HEK293 (cell line): ENCODE measurements at regions not wholly inside any gene's neighbourhood (a gene's known extent, or its start where the extent isn't known, plus 50 kb on each side); places are given as distances from the start of the nearest gene placed in this dataset.

Source experiments
- CTCF ChIA-PET: fragments of 350-600 bp; formaldehyde crosslinking; extraction: SDS; loops from one replicate; lab custom pipeline; 2021; ENCODE audit warnings: antibody characterized with exemption; lab: Yijun Ruan, JAX
- POLR2A ChIA-PET: fragments of 300-600 bp; formaldehyde crosslinking; extraction: SDS; loops from one replicate; lab custom pipeline; 2020; ENCODE audit warnings: antibody characterized with exemption, inconsistent platforms; lab: Yijun Ruan, JAX
- H3K27ac ChIP-seq: fragments of 200-500 bp; sonication (Bioruptor generic); 2 replicates; pipeline ENCODE4 v1.5.1; 2014; ENCODE audit warnings: low read depth, low read length, control low read depth, inconsistent platforms; ENCODE audit errors: extremely low read depth
- H3K36me3 ChIP-seq, 2 experiments: fragments of 200-500 bp in 1 of 2; sonication (Bioruptor generic) in 1 of 2; 1 replicate in 1 of 2; 2 replicates in 1 of 2; pipeline ENCODE4 v1.5.1; 2014 to 2017; ENCODE audit warnings: inconsistent platforms in 2 of 2, low read length in 2 of 2; ENCODE audit not compliant: control insufficient read depth in 2 of 2, insufficient read depth in 1 of 2
- H3K4me1 ChIP-seq: fragments of 200-500 bp; sonication (Bioruptor generic); 2 replicates; pipeline ENCODE4 v1.5.1; 2014; ENCODE audit warnings: mild to moderate bottlenecking, low read length, inconsistent platforms; ENCODE audit not compliant: control insufficient read depth, insufficient read depth
- H3K4me3 ChIP-seq: 2 replicates; pipeline ENCODE4 v1.5.1; 2011; ENCODE audit warnings: low read depth, mild to moderate bottlenecking, control low read depth, low read length, moderate library complexity
- H3K9me3 ChIP-seq: fragments of 200-500 bp; sonication (Bioruptor generic); 2 replicates; pipeline ENCODE4 v1.5.1; 2014; ENCODE audit warnings: low read depth, low read length, inconsistent platforms; ENCODE audit not compliant: control insufficient read depth, insufficient read depth
- FEZF1 ChIP-seq: fragments of 450-650 bp; formaldehyde crosslinking; IDR thresholded peaks from 2 replicates; pipeline ENCODE4 v1.5.1; 2016; ENCODE audit warnings: missing biosample characterization, missing genetic modification characterization
- GFI1B ChIP-seq: fragments of 450-650 bp; formaldehyde crosslinking; IDR thresholded peaks from 2 replicates; pipeline ENCODE4 v1.5.1; 2016; ENCODE audit warnings: missing biosample characterization, missing genetic modification characterization
- GLIS2 ChIP-seq: fragments of 450-650 bp; formaldehyde crosslinking; IDR thresholded peaks from 2 replicates; pipeline ENCODE4 v1.5.1; 2016; ENCODE audit warnings: missing biosample characterization, missing genetic modification characterization
- KLF1 ChIP-seq: fragments of 450-650 bp; formaldehyde crosslinking; IDR thresholded peaks from 2 replicates; pipeline ENCODE4 v1.5.1; 2016; ENCODE audit warnings: missing biosample characterization, missing genetic modification characterization
- MYNN ChIP-seq: fragments of 450-650 bp; formaldehyde crosslinking; IDR thresholded peaks from 2 replicates; pipeline ENCODE4 v1.5.1; 2016; ENCODE audit warnings: missing biosample characterization, missing genetic modification characterization, borderline replicate concordance
- PRDM1 ChIP-seq: fragments of 450-650 bp; formaldehyde crosslinking; IDR thresholded peaks from 2 replicates; pipeline ENCODE4; 2016; ENCODE audit warnings: missing biosample characterization, missing genetic modification characterization
- REPIN1 ChIP-seq: fragments of 450-650 bp; formaldehyde crosslinking; IDR thresholded peaks from 2 replicates; pipeline ENCODE4 v1.5.1; 2017; ENCODE audit warnings: missing biosample characterization, missing genetic modification characterization, low read depth
- ZBTB10 ChIP-seq: fragments of 450-650 bp; formaldehyde crosslinking; IDR thresholded peaks from 2 replicates; pipeline ENCODE4 v1.5.1; 2016; ENCODE audit warnings: missing biosample characterization, missing genetic modification characterization
- ZBTB21 ChIP-seq: fragments of 450-650 bp; formaldehyde crosslinking; IDR thresholded peaks from 2 replicates; pipeline ENCODE4 v1.5.1; 2017; ENCODE audit warnings: missing biosample characterization, missing genetic modification characterization
- ZBTB44 ChIP-seq: fragments of 450-650 bp; IDR thresholded peaks from 2 replicates; pipeline ENCODE4 v1.5.1; 2018; ENCODE audit warnings: missing biosample characterization, mild to moderate bottlenecking, missing genetic modification characterization
- ZNF175 ChIP-seq: fragments of 450-650 bp; formaldehyde crosslinking; IDR thresholded peaks from 2 replicates; pipeline ENCODE4 v1.5.1; 2016; ENCODE audit warnings: missing biosample characterization, missing genetic modification characterization
- ZNF211 ChIP-seq: fragments of 450-650 bp; formaldehyde crosslinking; IDR thresholded peaks from 2 replicates; pipeline ENCODE4 v1.5.1; 2016; ENCODE audit warnings: low read depth, missing biosample characterization, missing genetic modification characterization
- ZNF223 ChIP-seq: fragments of 450-650 bp; formaldehyde crosslinking; IDR thresholded peaks from 2 replicates; pipeline ENCODE4 v1.5.1; 2016; ENCODE audit warnings: missing biosample characterization, missing genetic modification characterization
- ZNF23 ChIP-seq: fragments of 450-650 bp; formaldehyde crosslinking; IDR thresholded peaks from 2 replicates; pipeline ENCODE4 v1.5.1; 2016; ENCODE audit warnings: missing biosample characterization, missing genetic modification characterization, borderline replicate concordance
- ZNF274 ChIP-seq, 2 experiments: fragments of 200-500 bp in 1 of 2; fragments of 450-650 bp in 1 of 2; sonication (Bioruptor generic) in 1 of 2; formaldehyde crosslinking in 1 of 2; IDR thresholded peaks; 2 replicates each; pipeline versions ENCODE4 v1.5.1 to v1.6.1; 2014 to 2016; ENCODE audit warnings: borderline replicate concordance in 1 of 2, inconsistent platforms in 1 of 2, low read length in 1 of 2, missing biosample characterization in 1 of 2, missing genetic modification characterization in 1 of 2
- ZNF302 ChIP-seq: fragments of 450-650 bp; formaldehyde crosslinking; IDR thresholded peaks from 2 replicates; pipeline ENCODE4 v1.5.1; 2016; ENCODE audit warnings: missing biosample characterization, missing genetic modification characterization, low read depth
- ZNF311 ChIP-seq: fragments of 450-650 bp; formaldehyde crosslinking; IDR thresholded peaks from 2 replicates; pipeline ENCODE4 v1.5.1; 2017; ENCODE audit warnings: missing biosample characterization, missing genetic modification characterization, borderline replicate concordance
- ZNF670 ChIP-seq: fragments of 450-650 bp; formaldehyde crosslinking; IDR thresholded peaks from 2 replicates; pipeline ENCODE4 v1.5.1; 2016; ENCODE audit warnings: missing biosample characterization, missing genetic modification characterization, low read depth
- ZNF677 ChIP-seq: fragments of 450-650 bp; IDR thresholded peaks from 2 replicates; pipeline ENCODE4 v1.5.0; 2018; ENCODE audit warnings: missing biosample characterization, mild to moderate bottlenecking, missing genetic modification characterization, moderate library complexity
- ZNF776 ChIP-seq: fragments of 450-650 bp; formaldehyde crosslinking; IDR thresholded peaks from 2 replicates; pipeline ENCODE4 v1.5.0; 2017; ENCODE audit warnings: missing biosample characterization, missing genetic modification characterization, borderline replicate concordance
- ZNF785 ChIP-seq: fragments of 450-650 bp; formaldehyde crosslinking; IDR thresholded peaks from 2 replicates; pipeline ENCODE4 v1.5.1; 2016; ENCODE audit warnings: missing biosample characterization, missing genetic modification characterization
- TF ChIP-seq, protein P1 (sequence below): fragments of 450-650 bp; formaldehyde crosslinking; IDR thresholded peaks from 2 replicates; pipeline ENCODE4 v1.5.1; 2017; ENCODE audit warnings: missing biosample characterization, missing genetic modification characterization

GRCh38 chr2:2800001-2800400 lies 468.9 kb upstream of the MYT1L start:
- ChIA-PET CTCF (no interaction called here), POLR2A (no interaction called here)
- no peaks in the 10 kb centered on the region for H3K36me3 ChIP-seq
- no peak overlapping the region for H3K27ac ChIP-seq
- no peak overlapping the region for H3K4me3 ChIP-seq
- H3K9me3 ChIP-seq = no peaks in the 10 kb centered on the region
- H3K4me1 ChIP-seq = no peaks in the 10 kb centered on the region
- TF ChIP-seq REPIN1 (no peak), PRDM1 (tag by site-specific recombination) (0 out of 2 replicates have a peak, but pooled peaks have one; percentile 21)

- ChIA-PET CTCF (no interaction called here), POLR2A (no interaction called here)
- Histone ChIP-seq H3K4me1 (no peaks in the 10 kb centered on the region), H3K36me3 (no peaks in the 10 kb centered on the region), H3K27ac (no peak overlapping the region), H3K9me3 (no peaks in the 10 kb centered on the region), H3K4me3 (no peak overlapping the region)
- no peak for TF ChIP-seq ZNF776 (tag by site-specific recombination)
- TF ChIP-seq, protein P1, sequence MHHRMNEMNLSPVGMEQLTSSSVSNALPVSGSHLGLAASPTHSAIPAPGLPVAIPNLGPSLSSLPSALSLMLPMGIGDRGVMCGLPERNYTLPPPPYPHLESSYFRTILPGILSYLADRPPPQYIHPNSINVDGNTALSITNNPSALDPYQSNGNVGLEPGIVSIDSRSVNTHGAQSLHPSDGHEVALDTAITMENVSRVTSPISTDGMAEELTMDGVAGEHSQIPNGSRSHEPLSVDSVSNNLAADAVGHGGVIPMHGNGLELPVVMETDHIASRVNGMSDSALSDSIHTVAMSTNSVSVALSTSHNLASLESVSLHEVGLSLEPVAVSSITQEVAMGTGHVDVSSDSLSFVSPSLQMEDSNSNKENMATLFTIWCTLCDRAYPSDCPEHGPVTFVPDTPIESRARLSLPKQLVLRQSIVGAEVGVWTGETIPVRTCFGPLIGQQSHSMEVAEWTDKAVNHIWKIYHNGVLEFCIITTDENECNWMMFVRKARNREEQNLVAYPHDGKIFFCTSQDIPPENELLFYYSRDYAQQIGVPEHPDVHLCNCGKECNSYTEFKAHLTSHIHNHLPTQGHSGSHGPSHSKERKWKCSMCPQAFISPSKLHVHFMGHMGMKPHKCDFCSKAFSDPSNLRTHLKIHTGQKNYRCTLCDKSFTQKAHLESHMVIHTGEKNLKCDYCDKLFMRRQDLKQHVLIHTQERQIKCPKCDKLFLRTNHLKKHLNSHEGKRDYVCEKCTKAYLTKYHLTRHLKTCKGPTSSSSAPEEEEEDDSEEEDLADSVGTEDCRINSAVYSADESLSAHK (tag by site-specific recombination) = no peak
- no peak for TF ChIP-seq ZBTB44
- no peak for TF ChIP-seq KLF1 (tag by site-specific recombination)
- no peak for TF ChIP-seq ZNF223 (tag by site-specific recombination)
- no peak for TF ChIP-seq ZNF785 (tag by site-specific recombination)
- TF ChIP-seq ZBTB21 (tag by site-specific recombination) = no peak
- no peak for TF ChIP-seq ZNF23 (tag by site-specific recombination)
- TF ChIP-seq GLIS2 = no peak
- TF ChIP-seq ZNF274 (IDR thresholded peaks at IDR 0.05; ENCODE audit: low read length) = no peak
- TF ChIP-seq ZNF274 (tag by site-specific recombination; IDR thresholded peaks at IDR 0.05; ENCODE audit: borderline replicate concordance) = no peak
- TF ChIP-seq ZNF311 (tag by site-specific recombination) = no peak
- TF ChIP-seq ZNF670 (tag by site-specific recombination) = no peak
- TF ChIP-seq ZBTB10 = no peak
- no peak for TF ChIP-seq ZNF677 (tag by site-specific recombination)
- TF ChIP-seq MYNN (tag by site-specific recombination) = no peak
- no peak for TF ChIP-seq ZNF302 (tag by site-specific recombination)
- no peak for TF ChIP-seq FEZF1 (tag by site-specific recombination)
- TF ChIP-seq ZNF211 (tag by site-specific recombination) = no peak
- no peak for TF ChIP-seq ZNF175 (tag by site-specific recombination)
- no peak for TF ChIP-seq GFI1B (tag by site-specific recombination)
Observed at GRCh38 chr2:2799151-2799697, 468.1 kb upstream of the MYT1L start.
